ENCODE measurements at regions not wholly inside any gene's neighbourhood (a gene's known extent, or its start where the extent isn't known, plus 50 kb on each side); places are given as distances from the start of the nearest gene placed in this dataset.

DNA sequence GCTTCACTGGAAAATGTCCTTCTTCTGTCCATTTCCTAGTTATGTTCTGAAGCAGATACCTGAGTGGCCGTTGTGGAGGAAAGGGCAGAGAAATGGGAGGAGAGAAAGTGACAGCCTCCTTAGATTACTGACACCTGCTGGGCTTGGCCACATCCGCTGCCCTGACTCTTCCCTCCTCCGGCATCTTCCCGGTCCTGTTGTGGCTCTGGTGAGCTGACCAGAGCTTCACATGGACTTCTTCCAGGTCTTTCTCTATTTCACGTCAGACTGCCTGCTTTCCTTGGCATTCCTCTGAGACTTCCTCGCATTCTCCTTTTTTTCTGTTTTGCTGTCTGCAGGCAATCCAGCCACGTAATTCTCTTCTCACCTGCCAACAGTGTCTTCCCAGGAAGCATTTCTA, 138.7 kb upstream of the E2F8 start:
- no peak overlapping the region for H3K4me3 Mint-ChIP-seq (ENCODE audit: low read depth)

DNA sequence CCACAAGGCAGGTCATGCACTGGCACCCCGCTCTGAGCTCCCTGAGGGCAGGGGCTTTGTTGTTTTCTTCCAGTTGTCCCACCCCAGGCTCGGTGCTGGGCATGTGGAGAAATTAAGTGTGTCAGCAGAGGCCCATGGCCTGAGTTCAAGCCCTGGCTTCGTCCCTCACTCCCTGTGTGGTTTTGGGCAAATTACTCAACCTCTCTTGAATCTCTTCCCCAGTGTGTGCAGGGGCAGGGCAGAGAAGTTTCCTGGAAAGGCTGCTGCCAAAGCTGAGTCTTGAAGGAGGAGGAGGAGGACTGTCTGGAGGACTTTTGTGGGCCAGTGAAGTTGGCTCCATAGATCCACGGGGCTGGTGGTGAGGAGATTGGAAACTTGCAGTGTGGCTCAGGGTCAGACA, 138.1 kb upstream of the E2F8 start:
- H3K9me3 Mint-ChIP-seq (ENCODE audit: low read depth): no peaks in the 10 kb centered on the region
- H3K36me3 Mint-ChIP-seq (ENCODE audit: insufficient read depth): no peaks in the 10 kb centered on the region
- peaks cover 32% of the 10 kb centered on the region for H3K27me3 Mint-ChIP-seq
- DNase-seq (ENCODE audit: low spot score, unreplicated experiment): no peak
- H3K27ac Mint-ChIP-seq: no peak overlapping the region
- H3K4me3 Mint-ChIP-seq (ENCODE audit: low read depth): no peak overlapping the region
- TF ChIP-seq, protein P1, sequence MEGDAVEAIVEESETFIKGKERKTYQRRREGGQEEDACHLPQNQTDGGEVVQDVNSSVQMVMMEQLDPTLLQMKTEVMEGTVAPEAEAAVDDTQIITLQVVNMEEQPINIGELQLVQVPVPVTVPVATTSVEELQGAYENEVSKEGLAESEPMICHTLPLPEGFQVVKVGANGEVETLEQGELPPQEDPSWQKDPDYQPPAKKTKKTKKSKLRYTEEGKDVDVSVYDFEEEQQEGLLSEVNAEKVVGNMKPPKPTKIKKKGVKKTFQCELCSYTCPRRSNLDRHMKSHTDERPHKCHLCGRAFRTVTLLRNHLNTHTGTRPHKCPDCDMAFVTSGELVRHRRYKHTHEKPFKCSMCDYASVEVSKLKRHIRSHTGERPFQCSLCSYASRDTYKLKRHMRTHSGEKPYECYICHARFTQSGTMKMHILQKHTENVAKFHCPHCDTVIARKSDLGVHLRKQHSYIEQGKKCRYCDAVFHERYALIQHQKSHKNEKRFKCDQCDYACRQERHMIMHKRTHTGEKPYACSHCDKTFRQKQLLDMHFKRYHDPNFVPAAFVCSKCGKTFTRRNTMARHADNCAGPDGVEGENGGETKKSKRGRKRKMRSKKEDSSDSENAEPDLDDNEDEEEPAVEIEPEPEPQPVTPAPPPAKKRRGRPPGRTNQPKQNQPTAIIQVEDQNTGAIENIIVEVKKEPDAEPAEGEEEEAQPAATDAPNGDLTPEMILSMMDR (IDR thresholded peaks at IDR 0.05; ENCODE audit: unreplicated experiment): no peak
- H3K4me1 Mint-ChIP-seq (ENCODE audit: low read depth): peaks cover 1% of the 10 kb centered on the region

More for the DNA sequence above, 138.7 kb upstream of the E2F8 start:
- no peak for DNase-seq (ENCODE audit: low spot score, unreplicated experiment)
- H3K9me3 Mint-ChIP-seq (ENCODE audit: low read depth): no peaks in the 10 kb centered on the region
- H3K4me1 Mint-ChIP-seq (ENCODE audit: low read depth): peaks cover 1% of the 10 kb centered on the region
- TF ChIP-seq, protein P1 (IDR thresholded peaks at IDR 0.05; ENCODE audit: unreplicated experiment): no peak
- H3K27me3 Mint-ChIP-seq: peaks cover 30% of the 10 kb centered on the region
- H3K27ac Mint-ChIP-seq: no peak overlapping the region
- H3K36me3 Mint-ChIP-seq (ENCODE audit: insufficient read depth): no peaks in the 10 kb centered on the region

DNA sequence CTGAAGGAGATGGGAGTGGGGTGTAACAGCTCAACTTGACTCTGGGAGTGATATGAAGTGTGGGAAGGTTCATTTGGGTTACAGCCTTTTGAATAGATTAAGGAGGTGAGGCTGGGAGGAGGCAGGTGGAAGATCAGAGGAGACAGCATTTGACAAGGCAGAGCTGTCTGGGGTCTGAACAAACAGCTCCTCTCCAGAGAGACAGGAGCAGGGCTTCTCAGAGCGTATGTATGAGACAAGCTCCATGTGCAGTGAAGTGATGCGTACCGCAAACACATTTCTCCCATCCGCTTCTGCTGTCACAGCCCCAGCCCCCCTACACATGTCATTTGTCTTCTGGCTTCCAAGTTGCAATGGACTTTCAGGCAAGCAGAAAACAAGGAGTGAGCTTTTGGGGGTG, 137.1 kb upstream of the E2F8 start:
- Mint-ChIP-seq H3K27me3 (peaks cover 40% of the 10 kb centered on the region), H3K4me1 (ENCODE audit: low read depth) (peaks cover 1% of the 10 kb centered on the region), H3K9me3 (ENCODE audit: low read depth) (no peaks in the 10 kb centered on the region), H3K36me3 (ENCODE audit: insufficient read depth) (no peaks in the 10 kb centered on the region), H3K4me3 (ENCODE audit: low read depth) (no peak overlapping the region), H3K27ac (no peak overlapping the region)
- TF ChIP-seq, protein P1 (IDR thresholded peaks at IDR 0.05; ENCODE audit: unreplicated experiment): no peak
- DNase-seq (ENCODE audit: low spot score, unreplicated experiment): no peak

DNA sequence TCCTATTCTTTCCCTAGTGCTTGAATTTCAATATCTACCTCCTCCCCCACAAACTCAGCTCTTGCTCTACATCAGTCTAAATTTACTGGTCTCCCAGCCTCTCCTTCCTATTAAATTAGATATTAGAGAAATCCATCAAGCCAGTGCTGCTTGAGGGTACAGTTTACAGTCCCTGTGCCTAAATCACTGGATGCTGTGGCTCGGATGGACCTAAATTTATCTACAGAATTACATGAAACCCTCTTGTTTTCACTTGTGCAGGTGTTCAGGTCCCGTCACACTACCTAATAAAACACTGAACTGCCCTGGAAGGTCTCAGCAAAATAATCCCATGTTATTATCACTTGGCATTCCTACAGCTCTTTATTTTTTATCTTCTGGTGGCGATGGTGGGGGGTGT, 134.7 kb upstream of the E2F8 start:
- H3K36me3 Mint-ChIP-seq (ENCODE audit: insufficient read depth): no peaks in the 10 kb centered on the region
- H3K9me3 Mint-ChIP-seq (ENCODE audit: low read depth): no peaks in the 10 kb centered on the region
- peaks cover 31% of the 10 kb centered on the region for H3K27me3 Mint-ChIP-seq
- no peak overlapping the region for H3K4me3 Mint-ChIP-seq (ENCODE audit: low read depth)
- no peak for DNase-seq (ENCODE audit: low spot score, unreplicated experiment)
- TF ChIP-seq, protein P1 (IDR thresholded peaks at IDR 0.05; ENCODE audit: unreplicated experiment): no peak
- H3K4me1 Mint-ChIP-seq (ENCODE audit: low read depth): peaks cover 1% of the 10 kb centered on the region
- H3K27ac Mint-ChIP-seq: peak overlapping the region; percentile 46

DNA sequence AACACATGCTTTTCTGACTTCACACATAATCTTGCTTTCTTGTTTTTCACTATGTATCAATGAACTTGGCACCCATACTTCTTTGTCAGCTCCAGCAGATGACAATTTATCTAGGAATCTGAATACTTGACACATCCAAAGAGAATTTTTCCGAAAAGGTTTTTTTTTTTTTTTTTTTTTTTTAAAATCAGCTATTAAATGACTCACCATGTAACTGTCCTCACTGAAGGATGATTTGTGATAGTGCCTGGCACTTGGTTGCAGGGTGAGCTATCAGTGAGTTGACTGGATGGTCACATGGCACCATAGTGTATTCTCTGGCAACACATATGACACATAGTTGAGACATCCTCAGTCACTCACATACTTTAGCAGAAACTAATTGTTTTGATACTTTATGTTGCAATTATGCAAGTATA, 133.4 kb upstream of the E2F8 start:
- Mint-ChIP-seq H3K9me3 (ENCODE audit: low read depth) (no peaks in the 10 kb centered on the region), H3K27ac (no peak overlapping the region), H3K4me3 (ENCODE audit: low read depth) (no peak overlapping the region), H3K36me3 (ENCODE audit: insufficient read depth) (no peaks in the 10 kb centered on the region), H3K4me1 (ENCODE audit: low read depth) (peaks cover 3% of the 10 kb centered on the region), H3K27me3 (peaks cover 27% of the 10 kb centered on the region)
- TF ChIP-seq, protein P1 (IDR thresholded peaks at IDR 0.05; ENCODE audit: unreplicated experiment): no peak
- no peak for DNase-seq (ENCODE audit: low spot score, unreplicated experiment)

All from progenitor cell of endocrine pancreas (in vitro differentiated cells).